Body of pancreas (tissue), 4 donors: ENCODE measurements at regions not wholly inside any gene's neighbourhood (a gene's known extent, or its start where the extent isn't known, plus 50 kb on each side); places are given as distances from the start of the nearest gene placed in this dataset.

Experiments used
- CTCF ChIP-seq, 7 experiments: fragments of 450-650 bp in 4 of 7; fragments of 200-600 bp in 3 of 7; sonication (generic) in 3 of 7; IDR thresholded peaks; one replicate each; pipeline ENCODE4 v1.5.1; 2016 to 2019; ENCODE audit warnings: antibody characterized with exemption in 7 of 7
- POLR2A ChIP-seq, 3 donors: fragments of 450-650 bp; IDR thresholded peaks; one replicate each; pipeline ENCODE4 v1.6.1; 2016; ENCODE audit warnings: antibody characterized with exemption in 3 of 3, mild to moderate bottlenecking in 2 of 3

- TF ChIP-seq CTCF (IDR thresholded peaks at IDR 0.05) (no peak), POLR2A (IDR thresholded peaks at IDR 0.05) (no peak)
These were observed 93.6 kb upstream of the TMEFF2 start for GRCh38 chr2:192288295-192288694.
